ENCODE measurements at regions not wholly inside any gene's neighbourhood (a gene's known extent, or its start where the extent isn't known, plus 50 kb on each side); places are given as distances from the start of the nearest gene placed in this dataset.

DNA sequence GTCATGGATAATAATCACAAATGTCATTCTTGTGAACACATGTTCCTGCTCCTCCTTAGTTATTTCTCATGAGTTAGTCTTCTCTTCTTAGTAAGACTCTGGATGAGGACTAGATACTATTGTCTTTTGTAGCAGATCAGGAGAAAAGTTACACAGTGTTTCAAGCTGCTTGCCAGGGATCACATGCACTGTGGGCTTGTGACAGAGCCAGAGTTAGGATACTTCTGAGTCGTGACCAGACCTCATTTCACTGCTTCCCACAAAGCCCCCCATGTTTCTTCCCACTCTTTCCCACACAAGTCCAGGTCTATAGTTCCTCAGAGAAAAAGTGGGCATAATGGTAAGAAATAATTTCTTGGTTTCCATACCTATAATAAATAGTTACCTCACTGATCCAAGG is 80.2 kb upstream of the LRATD1 start:
- H3K27ac Mint-ChIP-seq, result no peak overlapping the region
- H3K27me3 ChIP-seq (ENCODE audit: control insufficient read depth, insufficient read depth, low read length), result no peaks in the 10 kb centered on the region
- no peaks in the 10 kb centered on the region for H3K27me3 Mint-ChIP-seq (ENCODE audit: low read depth in 2 of 2)
- ATAC-seq (no peak), DNase-seq (no peak)
- 40% methylated on average over 1 of the region's 1 CpG for WGBS (ENCODE audit: insufficient coverage)
- no peak for TF ChIP-seq CTCF (IDR thresholded peaks at IDR 0.05)
- no peaks in the 10 kb centered on the region for H3K4me1 Mint-ChIP-seq
- intact Hi-C loops (cut with micrococcal nuclease), result no loop called here
- H3K27ac ChIP-seq (ENCODE audit: low read length), result no peak overlapping the region
- no peaks in the 10 kb centered on the region for H3K36me3 ChIP-seq (ENCODE audit: control insufficient read depth, insufficient read depth, low read length)
- peaks cover 4 to 8% of the 10 kb centered on the region in 2 donors for H3K9me3 Mint-ChIP-seq
- H3K9me3 ChIP-seq (ENCODE audit: control insufficient read depth, insufficient read depth, low read length), result no peaks in the 10 kb centered on the region
- H3K4me3 Mint-ChIP-seq, result no peak overlapping the region
- H3K36me3 Mint-ChIP-seq, result no peaks in the 10 kb centered on the region
- H3K4me1 ChIP-seq (ENCODE audit: control insufficient read depth, insufficient read depth, low read length), result no peaks in the 10 kb centered on the region
- no peak overlapping the region for H3K4me3 ChIP-seq (ENCODE audit: low read length)

GRCh38 chr2:14552818-14553217 is 79.7 kb upstream of the LRATD1 start:
- no peak for DNase-seq
- H3K4me1 Mint-ChIP-seq, result no peaks in the 10 kb centered on the region
- no peak overlapping the region for H3K27ac Mint-ChIP-seq
- no peaks in the 10 kb centered on the region for H3K27me3 Mint-ChIP-seq (ENCODE audit: low read depth in 2 of 2)
- no peaks in the 10 kb centered on the region for H3K36me3 Mint-ChIP-seq
- WGBS (ENCODE audit: insufficient coverage), result 88% methylated on average over 2 of the region's 2 CpGs
- Histone ChIP-seq H3K36me3 (ENCODE audit: control insufficient read depth, insufficient read depth, low read length) (no peaks in the 10 kb centered on the region), H3K27ac (ENCODE audit: low read length) (no peak overlapping the region), H3K27me3 (ENCODE audit: control insufficient read depth, insufficient read depth, low read length) (no peaks in the 10 kb centered on the region), H3K9me3 (ENCODE audit: control insufficient read depth, insufficient read depth, low read length) (no peaks in the 10 kb centered on the region), H3K4me3 (ENCODE audit: low read length) (no peak overlapping the region), H3K4me1 (ENCODE audit: control insufficient read depth, insufficient read depth, low read length) (no peaks in the 10 kb centered on the region)
- H3K4me3 Mint-ChIP-seq, result no peak overlapping the region
- H3K9me3 Mint-ChIP-seq, result peaks cover 4 to 8% of the 10 kb centered on the region in 2 donors
- ATAC-seq, result no peak
- intact Hi-C loops (cut with micrococcal nuclease), result no loop called here
- TF ChIP-seq CTCF (IDR thresholded peaks at IDR 0.05), result no peak

GRCh38 chr2:14554849-14555545 is 77.5 kb upstream of the LRATD1 start:
- intact Hi-C loops (cut with micrococcal nuclease), result no loop called here
- no peak overlapping the region for H3K27ac ChIP-seq (ENCODE audit: low read length)
- Mint-ChIP-seq H3K27me3 (ENCODE audit: low read depth in 2 of 2) (no peaks in the 10 kb centered on the region), H3K27ac (no peak overlapping the region), H3K36me3 (no peaks in the 10 kb centered on the region), H3K4me3 (no peak overlapping the region), H3K4me1 (no peaks in the 10 kb centered on the region), H3K9me3 (peaks cover 2 to 8% of the 10 kb centered on the region in 2 donors)
- no peaks in the 10 kb centered on the region for H3K9me3 ChIP-seq (ENCODE audit: control insufficient read depth, insufficient read depth, low read length)
- H3K36me3 ChIP-seq (ENCODE audit: control insufficient read depth, insufficient read depth, low read length), result no peaks in the 10 kb centered on the region
- TF ChIP-seq CTCF (IDR thresholded peaks at IDR 0.05), result no peak
- no peaks in the 10 kb centered on the region for H3K4me1 ChIP-seq (ENCODE audit: control insufficient read depth, insufficient read depth, low read length)
- H3K27me3 ChIP-seq (ENCODE audit: control insufficient read depth, insufficient read depth, low read length), result no peaks in the 10 kb centered on the region
- DNase-seq (no peak), ATAC-seq (no peak)
- no peak overlapping the region for H3K4me3 ChIP-seq (ENCODE audit: low read length)
- 78% methylated on average over 7 of the region's 7 CpGs for WGBS (ENCODE audit: insufficient coverage)

DNA sequence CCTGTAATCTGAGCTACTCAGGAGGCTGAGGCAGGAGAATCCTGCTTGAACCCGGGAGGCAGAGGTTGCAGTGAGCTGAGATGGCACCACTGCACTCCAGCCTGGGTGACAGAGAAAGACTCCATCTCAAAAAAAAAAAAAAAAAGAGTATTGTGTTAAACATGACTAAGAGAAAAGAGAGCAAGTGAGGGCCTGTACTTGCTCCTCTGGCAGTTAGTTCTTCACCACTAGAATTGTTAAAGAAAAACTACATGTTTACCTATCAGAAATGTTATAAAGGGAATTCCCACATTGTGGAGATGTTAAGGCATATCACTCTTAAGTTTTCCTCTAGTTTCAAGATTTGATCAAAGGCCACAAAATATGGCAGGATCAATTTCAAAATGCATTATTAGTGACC is 75.4 kb upstream of the LRATD1 start:
- Mint-ChIP-seq H3K36me3 (no peaks in the 10 kb centered on the region), H3K27ac (no peak overlapping the region), H3K4me1 (no peaks in the 10 kb centered on the region), H3K9me3 (peaks cover 2 to 8% of the 10 kb centered on the region in 2 donors), H3K27me3 (ENCODE audit: low read depth in 2 of 2) (no peaks in the 10 kb centered on the region), H3K4me3 (no peak overlapping the region)
- Histone ChIP-seq H3K36me3 (ENCODE audit: control insufficient read depth, insufficient read depth, low read length) (no peaks in the 10 kb centered on the region), H3K27me3 (ENCODE audit: control insufficient read depth, insufficient read depth, low read length) (no peaks in the 10 kb centered on the region), H3K4me1 (ENCODE audit: control insufficient read depth, insufficient read depth, low read length) (no peaks in the 10 kb centered on the region), H3K9me3 (ENCODE audit: control insufficient read depth, insufficient read depth, low read length) (no peaks in the 10 kb centered on the region), H3K4me3 (ENCODE audit: low read length) (no peak overlapping the region), H3K27ac (ENCODE audit: low read length) (no peak overlapping the region)
- intact Hi-C loops (cut with micrococcal nuclease), result no loop called here
- WGBS (ENCODE audit: insufficient coverage), result 63% methylated on average over 1 of the region's 1 CpG
- no peak for DNase-seq
- no peak for TF ChIP-seq CTCF (IDR thresholded peaks at IDR 0.05)
- no peak for ATAC-seq

Data from natural killer cell (primary cell).